IMR-90 (cell line): ENCODE measurements at regions not wholly inside any gene's neighbourhood (a gene's known extent, or its start where the extent isn't known, plus 50 kb on each side); places are given as distances from the start of the nearest gene placed in this dataset.
"Not testable (repeated sequence)": the region's sequence is repeated elsewhere in the genome, so short reads cannot be mapped to it uniquely, and the experiment has no call there.

Experiments
- ATAC-seq: fragments of 200-7000 bp; cut with Tn5 transposase; 2 replicates; pipeline ENCODE4 v1.9.1; 2020; ENCODE audit warnings: low read depth, mild to moderate bottlenecking, moderate library complexity
- BruUV-seq: library from RNA; stranded (reverse); fragments of 400-500 nt; replicated peaks from 2 replicates; lab custom pipeline; 2021; lab: Mats Ljungman, UMichigan
- CTCF ChIA-PET: fragments of 300-600 bp; formaldehyde crosslinking; extraction: SDS; loops from one replicate; lab custom pipeline; 2021; ENCODE audit warnings: antibody characterized with exemption; lab: Yijun Ruan, JAX
- POLR2A ChIA-PET: fragments of 300-600 bp; sonication (Branson Sonifier 250); formaldehyde crosslinking; loops from one replicate; lab custom pipeline; 2022; ENCODE audit warnings: antibody characterized with exemption; ENCODE audit not compliant: unreplicated experiment; lab: Charles Lee
- DNase-seq: peaks from one replicate; pipeline ENCODE4 v3.0.0; 2013
- H2AFZ ChIP-seq: replicated peaks from 2 replicates; pipeline ENCODE3; 2013; ENCODE audit warnings: low read length, mild to moderate bottlenecking; ENCODE audit not compliant: poor library complexity
- H2AK5ac ChIP-seq: 2 replicates; pipeline ENCODE4 v1.6.1; 2013; ENCODE audit warnings: low read depth, low read length, inconsistent platforms
- H2AK9ac ChIP-seq: replicated peaks from 2 replicates; pipeline ENCODE3; 2013; ENCODE audit warnings: mild to moderate bottlenecking, low read depth, low read length, moderate library complexity; ENCODE audit not compliant: poor library complexity
- H2BK120ac ChIP-seq: 2 replicates; pipeline ENCODE4 v1.6.1; 2013; ENCODE audit warnings: low read depth, low read length, inconsistent platforms
- H2BK15ac ChIP-seq: 3 replicates; pipeline ENCODE4 v1.6.1; 2013; ENCODE audit warnings: low read depth, low read length, inconsistent platforms
- H2BK20ac ChIP-seq: 2 replicates; pipeline ENCODE4 v1.6.1; 2013; ENCODE audit warnings: low read depth, mild to moderate bottlenecking, inconsistent platforms, low read length, moderate library complexity
- H2BK5ac ChIP-seq: 2 replicates; pipeline ENCODE4 v1.6.1; 2013; ENCODE audit warnings: mild to moderate bottlenecking, low read depth, low read length, inconsistent platforms; ENCODE audit not compliant: poor library complexity, severe bottlenecking
- H3K14ac ChIP-seq: replicated peaks from 2 replicates; pipeline ENCODE4 v1.6.1; 2013; ENCODE audit warnings: low read depth, low read length, inconsistent platforms
- H3K18ac ChIP-seq: 2 replicates; pipeline ENCODE4 v1.6.1; 2013; ENCODE audit warnings: low read depth, low read length, control low read depth
- H3K23ac ChIP-seq: 2 replicates; pipeline ENCODE4 v1.6.1; 2013; ENCODE audit warnings: low read depth, low read length, inconsistent platforms
- H3K27ac ChIP-seq: 2 replicates; pipeline ENCODE4 v1.5.1; 2013; ENCODE audit warnings: mild to moderate bottlenecking, control low read depth, low read length; ENCODE audit not compliant: insufficient read depth
- H3K27me3 ChIP-seq: 2 replicates; pipeline ENCODE4 v1.6.1; 2013; ENCODE audit warnings: low read length; ENCODE audit not compliant: control insufficient read depth, insufficient read depth
- H3K36me3 ChIP-seq: 2 replicates; pipeline ENCODE4 v1.6.1; 2013; ENCODE audit warnings: low read length, mixed read lengths; ENCODE audit not compliant: control insufficient read depth, insufficient read depth
- H3K4ac ChIP-seq: 2 replicates; pipeline ENCODE4 v1.6.1; 2013; ENCODE audit warnings: low read depth, low read length, inconsistent platforms
- H3K4me1 ChIP-seq: 2 replicates; pipeline ENCODE4 v1.6.1; 2013; ENCODE audit warnings: low read length, mixed read lengths; ENCODE audit not compliant: control insufficient read depth, insufficient read depth
- H3K4me2 ChIP-seq: 2 replicates; pipeline ENCODE4 v1.6.1; 2013; ENCODE audit warnings: low read depth, mild to moderate bottlenecking, control low read depth, low read length, moderate library complexity
- H3K4me3 ChIP-seq: 2 replicates; pipeline ENCODE4 v1.5.1; 2013; ENCODE audit warnings: low read depth, mild to moderate bottlenecking, control low read depth, low read length, moderate library complexity; ENCODE audit not compliant: insufficient read depth
- H3K56ac ChIP-seq: 2 replicates; pipeline ENCODE4 v1.6.1; 2013; ENCODE audit warnings: low read length, inconsistent platforms; ENCODE audit not compliant: insufficient read depth; ENCODE audit errors: extremely low read depth
- H3K79me1 ChIP-seq, 2 experiments: 2 replicates each; pipeline ENCODE4 v1.6.1; 2013; ENCODE audit warnings: low read length in 2 of 2, inconsistent platforms in 1 of 2, low read depth in 1 of 2
- H3K9ac ChIP-seq: 2 replicates; pipeline ENCODE4 v1.6.1; 2013; ENCODE audit warnings: low read depth, low read length, control low read depth
- H3K9me1 ChIP-seq: 2 replicates; pipeline ENCODE4 v1.6.1; 2013; ENCODE audit warnings: low read length, inconsistent platforms; ENCODE audit not compliant: insufficient read depth
- H3K9me3 ChIP-seq: 2 replicates; pipeline ENCODE4 v1.6.1; 2013; ENCODE audit warnings: low read length; ENCODE audit not compliant: control insufficient read depth, insufficient read depth
- H4K20me1 ChIP-seq: 2 replicates; pipeline ENCODE4 v1.6.1; 2013; ENCODE audit warnings: low read length, inconsistent platforms; ENCODE audit not compliant: insufficient read depth
- H4K5ac ChIP-seq: 2 replicates; pipeline ENCODE4 v1.6.1; 2013; ENCODE audit warnings: mild to moderate bottlenecking, low read depth, low read length, control low read depth
- H4K8ac ChIP-seq, 2 experiments: 2 replicates each; pipeline ENCODE4 v1.6.1; 2013; ENCODE audit warnings: low read depth in 2 of 2, low read length in 2 of 2, control low read depth in 1 of 2, inconsistent platforms in 1 of 2
- H4K91ac ChIP-seq: 2 replicates; pipeline ENCODE4 v1.6.1; 2013; ENCODE audit warnings: low read depth, low read length, inconsistent platforms; ENCODE audit not compliant: insufficient read depth
- CEBPB ChIP-seq: IDR thresholded peaks from 2 replicates; pipeline ENCODE4 v1.6.1; 2012; ENCODE audit warnings: low read depth, low read length, improper control_type of control experiment
- WGBS, 2 experiments: methylation state at CpG; one replicate each; pipeline versions ENCODE4 v1.1.5 to v1.1.7; 2013; ENCODE audit warnings: missing lambda C conversion rate in 2 of 2; ENCODE audit not compliant: insufficient read length in 1 of 2; ENCODE audit errors: extremely low coverage in 2 of 2; 5-methylcytosine and 5-hydroxymethylcytosine counted together
- dilution Hi-C: fragments of 300-500 bp; cut with HindIII; formaldehyde crosslinking; loops from one replicate; pipeline ENCODE4 v1.14.3; 2018; ENCODE audit warnings: low sequenced_read_pairs; ENCODE audit not compliant: unreplicated experiment
- in situ Hi-C: fragments of 300-500 bp; cut with MboI; formaldehyde crosslinking; loops from 3 replicates; pipeline ENCODE4 v1.14.3; 2019; ENCODE audit warnings: low sequenced_read_pairs, inconsistent platforms, mixed read lengths
- intact Hi-C: fragments of 100-400 bp; cut with micrococcal nuclease; formaldehyde crosslinking; loops from 2 replicates; pipeline ENCODE4 v1.10.0; 2022

- H3K14ac ChIP-seq, H3K4ac ChIP-seq, H2BK120ac ChIP-seq, DNase-seq, H2BK5ac ChIP-seq, H3K27me3 ChIP-seq, H3K4me2 ChIP-seq, H3K27ac ChIP-seq, H3K4me3 ChIP-seq, H3K9ac ChIP-seq, H3K56ac ChIP-seq, POLR2A ChIA-PET, in situ Hi-C loops, H3K36me3 ChIP-seq, ATAC-seq, H2AK9ac ChIP-seq, H3K18ac ChIP-seq, H4K8ac ChIP-seq, H3K23ac ChIP-seq, H2BK15ac ChIP-seq, dilution Hi-C loops, BruUV-seq, H3K79me1 ChIP-seq, intact Hi-C loops, H3K9me3 ChIP-seq, CTCF ChIA-PET, H2BK20ac ChIP-seq, H2AFZ ChIP-seq, H4K20me1 ChIP-seq, H2AK5ac ChIP-seq, H4K91ac ChIP-seq, H3K4me1 ChIP-seq, H3K9me1 ChIP-seq, H4K5ac ChIP-seq: not testable (repeated sequence)
- no CpG with 5 or more reads among the region's 12 CpGs for WGBS, 2 experiments
- peak; percentile 54 for TF ChIP-seq CEBPB
Observed at GRCh38 chr3:161943801-161944345, 447.3 kb downstream of the OTOL1 start.
